Spleen (tissue), 11 donors: ENCODE measurements at regions not wholly inside any gene's neighbourhood (a gene's known extent, or its start where the extent isn't known, plus 50 kb on each side); places are given as distances from the start of the nearest gene placed in this dataset.

ENCODE experiments used
- DNase-seq: peaks from one replicate; pipeline ENCODE4 v3.0.0-alpha.2; 2020
- H3K27ac ChIP-seq, 8 donors: fragments of 200-600 bp; sonication (generic) in 7 of 8; 1 replicate in 4 of 8; 2 replicates in 4 of 8; pipeline versions ENCODE4 v1.5.0 to v1.8.0; 2016 to 2021; ENCODE audit warnings: inconsistent platforms in 4 of 8, mild to moderate bottlenecking in 4 of 8, moderate library complexity in 1 of 8
- H3K27me3 ChIP-seq, 7 donors: fragments of 200-600 bp; sonication (generic) in 6 of 7; replicated peaks in 1 of 7; 1 replicate in 4 of 7; 2 replicates in 3 of 7; pipeline versions ENCODE4 v1.5.0 to v1.8.0; 2016 to 2021; ENCODE audit warnings: inconsistent platforms in 3 of 7, mild to moderate bottlenecking in 1 of 7
- H3K36me3 ChIP-seq, 6 donors: fragments of 200-600 bp; sonication (generic) in 5 of 6; 1 replicate in 4 of 6; 2 replicates in 2 of 6; pipeline versions ENCODE4 v1.5.0 to v1.8.0; 2016 to 2021; ENCODE audit warnings: inconsistent platforms in 2 of 6
- H3K4me1 ChIP-seq, 6 donors: fragments of 200-600 bp; sonication (generic) in 5 of 6; 1 replicate in 3 of 6; 2 replicates in 3 of 6; pipeline versions ENCODE4 v1.5.0 to v1.8.0; 2016 to 2021; ENCODE audit warnings: inconsistent platforms in 3 of 6
- H3K4me3 ChIP-seq, 8 donors: fragments of 200-600 bp; sonication (generic) in 7 of 8; 1 replicate in 4 of 8; 2 replicates in 4 of 8; pipeline versions ENCODE4 v1.5.0 to v1.8.0; 2016 to 2021; ENCODE audit warnings: inconsistent platforms in 4 of 8, mild to moderate bottlenecking in 4 of 8, moderate library complexity in 2 of 8
- H3K9me3 ChIP-seq, 8 donors: fragments of 200-600 bp; sonication (generic) in 7 of 8; 1 replicate in 4 of 8; 2 replicates in 4 of 8; pipeline versions ENCODE4 v1.5.0 to v1.8.0; 2016 to 2021; ENCODE audit warnings: inconsistent platforms in 4 of 8
- CTCF ChIP-seq, 11 experiments: fragments of 200-600 bp in 7 of 11; fragments of 450-650 bp in 4 of 11; sonication (generic) in 4 of 11; IDR thresholded peaks in 8 of 11; conservative IDR thresholded peaks in 3 of 11; 1 replicate in 7 of 11; 2 replicates in 4 of 11; pipeline versions ENCODE4 v1.4.0 to v1.8.0; 2016 to 2021; ENCODE audit warnings: antibody characterized with exemption in 11 of 11, inconsistent platforms in 4 of 11, mild to moderate bottlenecking in 1 of 11
- POLR2A ChIP-seq, 3 donors: fragments of 450-650 bp; IDR thresholded peaks; one replicate each; pipeline ENCODE4 v1.5.1; 2017; ENCODE audit warnings: antibody characterized with exemption in 3 of 3, mild to moderate bottlenecking in 1 of 3
- POLR2AphosphoS5 ChIP-seq, 3 donors: sonication (generic); formaldehyde crosslinking; IDR thresholded peaks; one replicate each; pipeline ENCODE4 v1.5.1; 2017; ENCODE audit warnings: antibody characterized with exemption in 3 of 3
- WGBS, 5 donors: extraction: QIAGEN DNeasy Blood & Tissue Kit in 3 of 5; methylation state at CpG; one replicate each; pipeline versions ENCODE4 v1.1.5 to v1.1.7; 2013 to 2018; 5-methylcytosine and 5-hydroxymethylcytosine counted together
- intact Hi-C: fragments of 100-400 bp; cut with DNase I; formaldehyde crosslinking; loops from one replicate; pipeline ENCODE4 v1.15.0; 2023; ENCODE audit warnings: low total_unique reads
- donor health status: healthy with polysubstance abuse.
- donor health status: DM: no; HTN: no; CAD: no; lungs with moderate emphysema.
- donor health status: DM: no; HTN: no; CAD: no.
- donor health status: Bipolar disorder and iron deficiency.
- donor health status: healthy.
- donor health status: DM: no; HTN: no; CAD: no.
- donor health status: DM: yes; HTN: yes; CAD: no.

GRCh38 chr10:65201491-65201890 lies 1680.3 kb downstream of the REEP3 start:
- H3K36me3 ChIP-seq: no peaks in the 10 kb centered on the region
- H3K9me3 ChIP-seq: no peaks in the 10 kb centered on the region
- H3K27me3 ChIP-seq: no peaks in the 10 kb centered on the region
- no peak overlapping the region for H3K27ac ChIP-seq
- no peak for TF ChIP-seq POLR2AphosphoS5 (IDR thresholded peaks at IDR 0.05)
- TF ChIP-seq CTCF (IDR thresholded peaks at IDR 0.05 in 8 of 11, conservative IDR thresholded peaks at IDR 0.05 in 3 of 11): no peak
- no peak for TF ChIP-seq POLR2A (IDR thresholded peaks at IDR 0.05)
- H3K4me3 ChIP-seq: no peak overlapping the region
- no peaks in the 10 kb centered on the region for H3K4me1 ChIP-seq
- DNase-seq: no peak
- intact Hi-C loops: no loop called here
- 78 to 95% (median 87%) methylated on average over 3 of the region's 3 CpGs for WGBS, 5 donors

DNA sequence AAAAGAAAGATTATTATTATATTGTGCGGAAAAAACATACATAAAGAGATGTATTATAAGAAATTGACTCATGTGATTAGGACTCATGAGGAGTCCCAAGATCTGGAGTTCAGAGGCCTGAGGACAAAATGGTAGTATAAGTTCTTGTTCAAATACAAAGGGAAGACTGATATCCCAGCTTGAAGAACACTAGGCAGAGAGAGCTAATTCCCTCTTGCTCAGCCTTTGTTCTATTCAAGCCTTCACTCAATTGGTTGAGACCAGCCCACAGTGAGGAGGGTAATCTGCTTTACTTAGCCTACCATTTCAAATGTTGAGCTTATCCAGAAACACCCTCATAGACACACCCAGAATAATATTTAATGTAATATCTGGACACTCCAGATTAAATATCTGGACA lies 1683.8 kb downstream of the REEP3 start:
- TF ChIP-seq POLR2AphosphoS5 (IDR thresholded peaks at IDR 0.05): no peak
- no peak for TF ChIP-seq POLR2A (IDR thresholded peaks at IDR 0.05)
- TF ChIP-seq CTCF (IDR thresholded peaks at IDR 0.05 in 8 of 11, conservative IDR thresholded peaks at IDR 0.05 in 3 of 11): no peak
- H3K4me3 ChIP-seq: no peak overlapping the region
- intact Hi-C loops: no loop called here
- no peaks in the 10 kb centered on the region for H3K27me3 ChIP-seq
- no peaks in the 10 kb centered on the region for H3K4me1 ChIP-seq
- H3K27ac ChIP-seq: no peak overlapping the region
- no peaks in the 10 kb centered on the region for H3K9me3 ChIP-seq
- no peaks in the 10 kb centered on the region for H3K36me3 ChIP-seq
- 86 to 100% (median 93%) methylated on average over 1 of the region's 1 CpG for WGBS, 5 donors
- no peak for DNase-seq

DNA sequence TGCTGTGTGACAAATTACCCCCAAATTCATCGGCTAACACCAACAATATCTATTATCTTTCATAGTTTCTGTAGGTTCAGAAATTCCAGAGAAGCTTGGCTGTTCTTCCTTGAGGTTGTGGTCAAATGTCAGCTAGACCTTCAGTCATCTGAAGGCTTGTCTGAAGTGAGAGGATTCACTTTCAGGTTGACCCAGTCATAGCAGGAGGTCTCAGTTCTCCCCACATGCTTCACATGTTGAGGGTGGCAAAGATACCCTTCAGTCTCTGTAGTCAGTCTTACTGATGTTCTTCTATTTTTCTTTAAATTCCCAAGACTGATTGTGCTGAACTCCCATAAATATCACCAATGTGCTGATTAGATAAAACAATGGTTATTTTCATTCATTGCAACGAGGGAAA lies 1692.0 kb downstream of the REEP3 start:
- intact Hi-C loops: no loop called here
- Histone ChIP-seq H3K36me3 (no peaks in the 10 kb centered on the region), H3K4me1 (no peaks in the 10 kb centered on the region), H3K27me3 (no peaks in the 10 kb centered on the region), H3K4me3 (no peak overlapping the region), H3K9me3 (no peaks in the 10 kb centered on the region), H3K27ac (no peak overlapping the region)
- WGBS, 5 donors: 71 to 83% (median 81%) methylated on average over 2 of the region's 2 CpGs
- no peak for DNase-seq
- TF ChIP-seq CTCF (IDR thresholded peaks at IDR 0.05 in 8 of 11, conservative IDR thresholded peaks at IDR 0.05 in 3 of 11) (no peak), POLR2AphosphoS5 (IDR thresholded peaks at IDR 0.05) (no peak), POLR2A (IDR thresholded peaks at IDR 0.05) (no peak)

DNA sequence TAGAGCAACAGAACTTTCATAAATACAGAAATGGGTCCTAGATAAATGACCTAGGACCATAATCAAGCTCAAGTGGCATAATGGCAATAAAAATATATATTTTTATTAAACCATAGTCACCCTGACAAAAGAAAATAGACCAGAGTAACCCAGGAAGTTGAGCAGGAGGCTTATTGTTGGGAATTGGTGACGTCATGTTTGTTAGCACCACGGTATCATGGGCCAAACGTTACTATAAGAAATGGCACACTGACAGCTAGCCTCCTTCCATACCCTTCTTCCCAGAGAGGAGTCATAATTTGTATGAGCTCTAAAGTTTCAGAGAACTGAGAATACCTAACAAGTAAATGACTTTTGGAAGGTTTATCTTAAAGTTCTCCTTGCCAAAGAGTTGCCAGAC lies 1698.2 kb downstream of the REEP3 start:
- Histone ChIP-seq H3K4me3 (no peak overlapping the region), H3K9me3 (peaks cover 0 to 4% (median 0%) of the 10 kb centered on the region in 8 donors), H3K4me1 (no peaks in the 10 kb centered on the region), H3K27me3 (no peaks in the 10 kb centered on the region), H3K36me3 (no peaks in the 10 kb centered on the region), H3K27ac (no peak overlapping the region)
- intact Hi-C loops: no loop called here
- 80 to 90% (median 84%) methylated on average over 3 of the region's 3 CpGs for WGBS, 5 donors
- DNase-seq: no peak
- TF ChIP-seq CTCF (IDR thresholded peaks at IDR 0.05 in 8 of 11, conservative IDR thresholded peaks at IDR 0.05 in 3 of 11): no peak
- TF ChIP-seq POLR2A (IDR thresholded peaks at IDR 0.05): no peak
- no peak for TF ChIP-seq POLR2AphosphoS5 (IDR thresholded peaks at IDR 0.05)
